ENCODE measurements at regions not wholly inside any gene's neighbourhood (a gene's known extent, or its start where the extent isn't known, plus 50 kb on each side); places are given as distances from the start of the nearest gene placed in this dataset.

DNA sequence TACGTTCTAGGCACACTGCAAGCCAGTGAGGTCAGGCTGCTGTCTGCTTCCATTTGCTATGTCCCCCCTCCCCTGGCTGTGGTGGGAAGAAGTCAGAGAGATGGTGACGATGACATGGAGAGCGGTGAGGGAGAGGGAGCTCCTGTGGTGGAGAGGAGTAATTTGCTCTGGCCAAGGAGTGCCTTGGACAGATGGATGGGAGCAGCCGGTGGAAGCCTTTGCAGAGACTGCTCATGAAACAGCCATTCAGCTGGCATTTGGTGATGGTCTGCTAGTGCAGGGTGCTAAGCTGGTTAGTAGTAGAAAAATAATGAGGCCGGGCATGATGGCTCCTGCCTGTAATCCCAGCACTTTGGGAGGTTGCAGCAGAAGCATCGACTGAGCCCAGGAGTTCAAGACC, 124.1 kb downstream of the FHDC1 start:
- TF ChIP-seq, protein P1, sequence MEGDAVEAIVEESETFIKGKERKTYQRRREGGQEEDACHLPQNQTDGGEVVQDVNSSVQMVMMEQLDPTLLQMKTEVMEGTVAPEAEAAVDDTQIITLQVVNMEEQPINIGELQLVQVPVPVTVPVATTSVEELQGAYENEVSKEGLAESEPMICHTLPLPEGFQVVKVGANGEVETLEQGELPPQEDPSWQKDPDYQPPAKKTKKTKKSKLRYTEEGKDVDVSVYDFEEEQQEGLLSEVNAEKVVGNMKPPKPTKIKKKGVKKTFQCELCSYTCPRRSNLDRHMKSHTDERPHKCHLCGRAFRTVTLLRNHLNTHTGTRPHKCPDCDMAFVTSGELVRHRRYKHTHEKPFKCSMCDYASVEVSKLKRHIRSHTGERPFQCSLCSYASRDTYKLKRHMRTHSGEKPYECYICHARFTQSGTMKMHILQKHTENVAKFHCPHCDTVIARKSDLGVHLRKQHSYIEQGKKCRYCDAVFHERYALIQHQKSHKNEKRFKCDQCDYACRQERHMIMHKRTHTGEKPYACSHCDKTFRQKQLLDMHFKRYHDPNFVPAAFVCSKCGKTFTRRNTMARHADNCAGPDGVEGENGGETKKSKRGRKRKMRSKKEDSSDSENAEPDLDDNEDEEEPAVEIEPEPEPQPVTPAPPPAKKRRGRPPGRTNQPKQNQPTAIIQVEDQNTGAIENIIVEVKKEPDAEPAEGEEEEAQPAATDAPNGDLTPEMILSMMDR (IDR thresholded peaks at IDR 0.05) = no peak
- no peak for TF ChIP-seq POLR2A (IDR thresholded peaks at IDR 0.05)

Data from tibial nerve (tissue), 3 donors.